ENCODE measurements at regions not wholly inside any gene's neighbourhood (a gene's known extent, or its start where the extent isn't known, plus 50 kb on each side); places are given as distances from the start of the nearest gene placed in this dataset.
"Not testable (repeated sequence)": the region's sequence is repeated elsewhere in the genome, so short reads cannot be mapped to it uniquely, and the experiment has no call there.

DNA sequence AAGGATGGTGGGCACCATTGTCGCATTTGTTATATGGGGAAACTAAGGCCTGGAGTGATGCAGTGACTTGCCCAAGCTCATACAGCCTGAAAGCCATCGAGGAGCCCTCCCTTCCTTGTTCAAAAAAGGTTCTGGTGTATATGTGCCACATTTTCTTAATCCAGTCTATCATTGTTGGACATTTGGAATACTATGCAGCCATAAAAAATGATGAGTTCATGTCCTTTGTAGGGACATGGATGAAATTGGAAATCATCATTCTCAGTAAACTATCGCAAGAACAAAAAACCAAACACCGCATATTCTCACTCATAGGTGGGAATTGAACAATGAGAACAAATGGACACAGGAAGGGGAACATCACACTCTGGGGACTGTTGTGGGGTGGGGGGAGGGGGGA is 191.4 kb downstream of the MN1 start:
- TF ChIP-seq, protein P1, sequence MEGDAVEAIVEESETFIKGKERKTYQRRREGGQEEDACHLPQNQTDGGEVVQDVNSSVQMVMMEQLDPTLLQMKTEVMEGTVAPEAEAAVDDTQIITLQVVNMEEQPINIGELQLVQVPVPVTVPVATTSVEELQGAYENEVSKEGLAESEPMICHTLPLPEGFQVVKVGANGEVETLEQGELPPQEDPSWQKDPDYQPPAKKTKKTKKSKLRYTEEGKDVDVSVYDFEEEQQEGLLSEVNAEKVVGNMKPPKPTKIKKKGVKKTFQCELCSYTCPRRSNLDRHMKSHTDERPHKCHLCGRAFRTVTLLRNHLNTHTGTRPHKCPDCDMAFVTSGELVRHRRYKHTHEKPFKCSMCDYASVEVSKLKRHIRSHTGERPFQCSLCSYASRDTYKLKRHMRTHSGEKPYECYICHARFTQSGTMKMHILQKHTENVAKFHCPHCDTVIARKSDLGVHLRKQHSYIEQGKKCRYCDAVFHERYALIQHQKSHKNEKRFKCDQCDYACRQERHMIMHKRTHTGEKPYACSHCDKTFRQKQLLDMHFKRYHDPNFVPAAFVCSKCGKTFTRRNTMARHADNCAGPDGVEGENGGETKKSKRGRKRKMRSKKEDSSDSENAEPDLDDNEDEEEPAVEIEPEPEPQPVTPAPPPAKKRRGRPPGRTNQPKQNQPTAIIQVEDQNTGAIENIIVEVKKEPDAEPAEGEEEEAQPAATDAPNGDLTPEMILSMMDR (optimal IDR thresholded peaks at IDR 0.05 in 1 of 3, IDR thresholded peaks at IDR 0.05 in 1 of 3, conservative IDR thresholded peaks at IDR 0.05 in 1 of 3; ENCODE audit: extremely low read depth in 1 of 3, insufficient read depth in 2 of 3, low read length in 3 of 3): not testable (repeated sequence)
- not testable (repeated sequence) for TF ChIP-seq EZH2 (IDR thresholded peaks at IDR 0.05; ENCODE audit: low read length)

Data from keratinocyte (primary cell).